Keratinocyte (primary cell): ENCODE measurements at regions not wholly inside any gene's neighbourhood (a gene's known extent, or its start where the extent isn't known, plus 50 kb on each side); places are given as distances from the start of the nearest gene placed in this dataset.

ENCODE experiments used
- DNase-seq: peaks from one replicate; pipeline ENCODE4 v3.0.0-alpha.2; 2011; ENCODE audit warnings: low read depth, missing footprints, low spot score
- FAIRE-seq: peaks from 2 replicates; lab custom pipeline; 2011; peaks lifted over from hg19 to GRCh38; lab: Jason Lieb, UNC
- H2AFZ ChIP-seq: 2 replicates; pipeline ENCODE4 v1.6.0; 2012; ENCODE audit warnings: low read length, control low read depth, inconsistent platforms; ENCODE audit not compliant: control insufficient read depth
- H3K27ac ChIP-seq: 2 replicates; pipeline ENCODE4 v1.5.1; 2011; ENCODE audit warnings: low read length; ENCODE audit not compliant: control insufficient read depth, insufficient read depth
- H3K27me3 ChIP-seq: 3 replicates; pipeline ENCODE4 v1.6.0; 2011; ENCODE audit warnings: low read length; ENCODE audit not compliant: control insufficient read depth, insufficient read depth; ENCODE audit errors: extremely low read depth
- H3K36me3 ChIP-seq, 2 experiments: 2 replicates in 1 of 2; 3 replicates in 1 of 2; pipeline ENCODE4 v1.5.1; 2011; ENCODE audit warnings: low read length in 2 of 2, mild to moderate bottlenecking in 1 of 2; ENCODE audit not compliant: control insufficient read depth in 2 of 2, insufficient read depth in 2 of 2; ENCODE audit errors: extremely low read depth in 1 of 2
- H3K4me1 ChIP-seq: 3 replicates; pipeline ENCODE4 v1.5.1; 2011; ENCODE audit warnings: low read length; ENCODE audit not compliant: control insufficient read depth, insufficient read depth; ENCODE audit errors: extremely low read depth
- H3K4me2 ChIP-seq: 3 replicates; pipeline ENCODE4 v1.6.0; 2011; ENCODE audit warnings: low read depth, low read length; ENCODE audit not compliant: control insufficient read depth, insufficient read depth; ENCODE audit errors: extremely low read depth
- H3K4me3 ChIP-seq, 3 experiments: fragments of 200-600 bp in 1 of 3; sonication (generic) in 1 of 3; 2 replicates in 2 of 3; 3 replicates in 1 of 3; pipeline ENCODE4 v1.5.1; 2011 to 2016; ENCODE audit warnings: low read length in 3 of 3, mild to moderate bottlenecking in 3 of 3, control low read depth in 2 of 3, inconsistent platforms in 1 of 3, low read depth in 1 of 3, mixed read lengths in 1 of 3, mixed run types in 1 of 3, moderate library complexity in 1 of 3; ENCODE audit not compliant: control insufficient read depth in 2 of 3, insufficient read depth in 2 of 3; ENCODE audit errors: extremely low read depth in 1 of 3
- H3K79me2 ChIP-seq: 2 replicates; pipeline ENCODE4 v1.6.0; 2012; ENCODE audit warnings: low read length; ENCODE audit not compliant: control insufficient read depth, insufficient read depth
- H3K9ac ChIP-seq: 3 replicates; pipeline ENCODE4 v1.6.0; 2011; ENCODE audit warnings: low read length; ENCODE audit not compliant: control insufficient read depth, insufficient read depth; ENCODE audit errors: extremely low read depth
- H3K9me1 ChIP-seq: 3 replicates; pipeline ENCODE4 v1.6.0; 2011; ENCODE audit warnings: low read length; ENCODE audit not compliant: control insufficient read depth, insufficient read depth; ENCODE audit errors: extremely low read depth
- H3K9me3 ChIP-seq: 2 replicates; pipeline ENCODE4 v1.5.1; 2012; ENCODE audit warnings: low read depth, low read length; ENCODE audit not compliant: control insufficient read depth
- H4K20me1 ChIP-seq: 3 replicates; pipeline ENCODE4 v1.6.0; 2011; ENCODE audit warnings: low read length; ENCODE audit not compliant: control insufficient read depth, insufficient read depth; ENCODE audit errors: extremely low read depth
- CTCF ChIP-seq, 3 experiments: IDR thresholded peaks in 1 of 3; conservative IDR thresholded peaks in 1 of 3; optimal IDR thresholded peaks in 1 of 3; 2 replicates in 2 of 3; 3 replicates in 1 of 3; pipeline versions ENCODE3 to v1.5.1; 2011; ENCODE audit warnings: low read length in 3 of 3, mild to moderate bottlenecking in 3 of 3, moderate library complexity in 2 of 3, control low read depth in 1 of 3, inconsistent platforms in 1 of 3; ENCODE audit not compliant: insufficient read depth in 2 of 3; ENCODE audit errors: extremely low read depth in 1 of 3
- EZH2 ChIP-seq: IDR thresholded peaks from one replicate; pipeline ENCODE4 v1.6.1; 2012; ENCODE audit warnings: inconsistent platforms, mild to moderate bottlenecking, low read length, moderate library complexity
- dilution Hi-C: fragments of 300-500 bp; cut with MboI; formaldehyde crosslinking; loops from one replicate; pipeline ENCODE4 v1.7.0; 2020; ENCODE audit warnings: low sequenced_read_pairs; ENCODE audit not compliant: extremely low pct_ligation_motif_present

GRCh38 chr7:63071396-63071795, 927.3 kb upstream of the ZNF722 start:
- no peaks in the 10 kb centered on the region for H3K27me3 ChIP-seq
- H3K9ac ChIP-seq, result no peak overlapping the region
- H3K9me3 ChIP-seq, result peaks cover 5% of the 10 kb centered on the region
- H3K4me3 ChIP-seq, result no peak overlapping the region
- no peak for FAIRE-seq
- H2AFZ ChIP-seq, result no peak overlapping the region
- no peaks in the 10 kb centered on the region for H3K9me1 ChIP-seq
- no peak for DNase-seq
- no peak overlapping the region for H3K4me2 ChIP-seq
- H3K36me3 ChIP-seq, result no peaks in the 10 kb centered on the region
- H4K20me1 ChIP-seq, result no peaks in the 10 kb centered on the region
- dilution Hi-C loops, result no loop called here
- no peak for TF ChIP-seq CTCF (optimal IDR thresholded peaks at IDR 0.05 in 1 of 3, IDR thresholded peaks at IDR 0.05 in 1 of 3, conservative IDR thresholded peaks at IDR 0.05 in 1 of 3; ENCODE audit: extremely low read depth in 1 of 3, insufficient read depth in 2 of 3, low read length in 3 of 3)
- no peak for TF ChIP-seq EZH2
- no peaks in the 10 kb centered on the region for H3K79me2 ChIP-seq
- no peaks in the 10 kb centered on the region for H3K4me1 ChIP-seq
- no peak overlapping the region for H3K27ac ChIP-seq

- no peaks in the 10 kb centered on the region for H3K4me1 ChIP-seq
- no peaks in the 10 kb centered on the region for H3K9me1 ChIP-seq
- H3K27me3 ChIP-seq, result no peaks in the 10 kb centered on the region
- no peak for FAIRE-seq
- TF ChIP-seq CTCF (optimal IDR thresholded peaks at IDR 0.05 in 1 of 3, IDR thresholded peaks at IDR 0.05 in 1 of 3, conservative IDR thresholded peaks at IDR 0.05 in 1 of 3; ENCODE audit: extremely low read depth in 1 of 3, insufficient read depth in 2 of 3, low read length in 3 of 3) (no peak), EZH2 (no peak)
- no peak overlapping the region for H3K27ac ChIP-seq
- H3K9me3 ChIP-seq, result peaks cover 5% of the 10 kb centered on the region
- H3K9ac ChIP-seq, result no peak overlapping the region
- no peak overlapping the region for H3K4me2 ChIP-seq
- H3K4me3 ChIP-seq, result no peak overlapping the region
- no peaks in the 10 kb centered on the region for H3K36me3 ChIP-seq
- H3K79me2 ChIP-seq, result no peaks in the 10 kb centered on the region
- H4K20me1 ChIP-seq, result no peaks in the 10 kb centered on the region
- no peak for DNase-seq
- H2AFZ ChIP-seq, result no peak overlapping the region
- dilution Hi-C loops, result no loop called here
Measured at GRCh38 chr7:63071920-63072319, 926.7 kb upstream of the ZNF722 start.
